Ramos (cell line): ENCODE measurements at regions not wholly inside any gene's neighbourhood (a gene's known extent, or its start where the extent isn't known, plus 50 kb on each side); places are given as distances from the start of the nearest gene placed in this dataset.
"Not testable (repeated sequence)": the region's sequence is repeated elsewhere in the genome, so short reads cannot be mapped to it uniquely, and the experiment has no call there.

Experiments
- in situ Hi-C: fragments of 300-500 bp; cut with MboI; formaldehyde crosslinking; loops from one replicate; pipeline ENCODE4 v1.14.3; 2022; ENCODE audit warnings: low sequenced_read_pairs; ENCODE audit not compliant: unreplicated experiment

DNA sequence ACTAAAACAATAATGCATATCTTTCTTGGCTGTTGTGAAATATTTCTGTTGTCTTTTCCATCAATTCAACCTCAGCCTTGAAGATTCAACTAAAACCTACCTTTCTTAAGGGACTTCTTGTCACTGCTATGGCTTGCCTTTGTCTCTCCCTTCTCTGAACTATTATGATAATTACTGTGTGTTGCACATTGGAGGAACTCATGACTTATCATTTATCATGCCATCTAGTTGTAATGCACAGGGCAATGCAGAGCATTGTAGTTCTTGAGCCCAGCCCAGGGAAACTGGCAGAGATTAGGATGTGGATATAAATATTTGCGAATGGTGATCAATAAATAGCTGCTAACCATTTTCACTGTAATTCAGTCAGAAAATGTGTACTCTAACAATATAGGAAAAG is 427.1 kb upstream of the FRG2C start:
- in situ Hi-C loops = no loop called here

DNA sequence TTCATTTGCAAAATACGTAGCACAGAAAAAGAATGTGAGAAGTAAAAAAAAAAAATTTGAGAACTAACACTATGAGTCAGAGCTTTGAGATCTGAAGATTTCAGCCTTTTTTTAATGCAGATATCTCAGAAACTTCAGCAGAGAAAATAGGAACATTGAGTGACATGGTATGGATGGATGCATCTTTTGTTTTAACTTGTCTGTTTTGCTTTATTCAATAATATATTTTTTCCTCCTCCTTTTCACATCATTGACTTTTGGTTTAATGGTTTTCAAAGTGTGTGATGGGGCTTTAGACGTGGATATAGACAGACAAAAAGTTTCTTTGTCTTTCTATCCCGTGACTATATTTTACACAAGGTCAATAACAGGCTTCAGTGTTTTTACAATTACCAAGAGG is 426.7 kb upstream of the FRG2C start:
- in situ Hi-C loops = no loop called here

DNA sequence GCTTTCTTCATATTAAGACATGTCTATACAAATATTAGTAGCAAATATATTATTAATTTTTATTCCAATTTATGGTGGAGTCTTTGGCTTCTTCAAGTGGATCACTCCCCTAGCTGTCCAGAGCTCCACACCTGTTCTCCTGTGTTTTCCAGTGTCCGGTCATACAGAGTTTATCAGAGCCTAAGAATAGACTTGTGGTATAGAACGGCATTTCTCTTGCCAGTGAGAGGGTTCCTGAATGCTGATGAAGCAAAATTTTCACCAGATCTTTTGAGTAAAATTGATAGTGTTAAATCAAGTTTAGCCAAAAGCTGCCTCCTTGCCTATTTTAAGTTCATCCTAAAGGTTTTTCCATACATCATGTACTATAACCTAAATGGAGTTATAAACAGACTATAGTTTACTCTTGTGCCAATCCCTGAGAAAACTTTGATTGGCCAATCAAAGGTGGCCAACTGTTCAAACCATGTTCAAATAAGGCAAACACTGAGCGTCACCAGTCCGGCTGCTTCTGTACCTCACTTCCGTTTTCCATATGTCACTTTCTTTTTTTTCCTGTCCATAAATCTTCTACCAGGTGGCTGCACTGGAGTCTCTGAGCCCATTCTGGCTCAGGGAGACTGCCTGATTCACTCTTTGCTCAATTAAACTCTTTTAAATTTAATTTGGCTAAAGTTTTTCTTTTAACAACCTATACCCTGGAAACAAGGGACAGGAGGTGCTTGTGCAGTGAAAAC is 422.7 kb upstream of the FRG2C start:
- in situ Hi-C loops = not testable (repeated sequence)

DNA sequence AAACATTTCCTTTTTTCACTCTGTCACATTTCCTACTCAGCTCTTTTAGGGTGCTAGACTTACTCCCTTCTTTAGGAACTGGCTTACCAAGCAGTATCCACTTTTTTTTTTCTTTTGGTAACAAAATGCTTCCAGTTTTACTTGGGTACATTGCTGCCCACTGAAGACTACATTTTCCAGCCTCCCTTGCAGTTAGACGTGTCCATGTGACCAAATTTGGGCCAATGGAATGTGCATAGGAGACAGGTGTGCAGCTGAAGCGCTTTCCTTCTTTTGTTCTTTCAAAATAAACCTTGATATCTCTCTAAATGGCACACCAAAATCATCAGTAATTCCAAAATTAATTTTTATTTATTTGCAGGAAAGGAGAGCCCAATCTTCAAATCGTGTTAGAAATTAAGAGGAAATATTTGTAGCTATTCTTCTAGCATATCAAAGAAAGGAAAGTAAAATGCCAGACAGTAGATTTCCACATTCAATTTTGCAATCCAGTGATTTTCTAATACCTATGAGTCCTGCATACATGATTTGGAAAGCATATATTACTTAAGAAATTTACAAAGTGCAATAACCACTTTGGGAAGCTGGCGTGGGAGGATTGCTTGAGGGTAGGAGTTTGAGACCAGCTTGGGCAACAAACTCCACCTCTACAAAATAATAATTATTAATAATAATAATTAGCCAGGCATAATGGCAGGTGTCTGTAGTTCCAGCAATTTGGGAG is 422.0 kb upstream of the FRG2C start:
- in situ Hi-C loops = no loop called here

DNA sequence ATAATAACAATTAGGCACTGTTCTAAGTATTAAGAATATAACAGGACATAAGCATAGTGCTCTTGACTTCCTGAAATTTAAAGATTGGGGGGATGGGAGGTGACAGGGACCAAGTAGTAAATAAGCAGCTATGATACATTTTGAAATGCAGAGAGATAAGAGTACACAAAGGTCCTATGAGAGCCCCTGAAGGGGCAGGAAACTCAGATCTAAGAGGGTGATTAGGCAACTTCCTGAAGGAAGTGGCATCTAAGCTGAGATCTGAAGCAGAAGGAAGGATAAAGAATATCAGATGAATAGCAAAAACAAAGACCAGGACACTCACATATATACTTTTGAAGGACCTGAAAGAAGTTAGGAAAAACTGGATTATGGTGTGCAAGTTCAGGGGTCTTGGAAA is 415.2 kb upstream of the FRG2C start:
- in situ Hi-C loops = no loop called here

DNA sequence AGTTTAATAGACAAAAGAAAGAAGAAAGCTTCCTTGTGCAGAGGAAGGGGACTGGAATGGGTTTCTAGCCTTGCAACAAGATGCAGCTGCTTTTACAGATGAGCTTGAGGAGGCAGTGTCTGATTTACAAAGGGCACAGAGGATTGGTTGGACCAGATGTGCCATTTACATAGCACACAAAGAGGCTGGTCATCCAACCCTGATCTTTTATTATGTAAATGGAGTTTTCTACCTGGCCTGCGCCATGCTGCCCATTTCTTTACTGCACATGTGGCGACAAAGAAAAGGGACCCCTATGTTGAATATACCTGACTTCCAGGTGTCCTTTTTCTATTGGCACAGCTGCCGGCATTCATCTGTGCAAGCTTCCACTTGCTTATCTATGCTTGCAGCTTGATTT is 409.4 kb upstream of the FRG2C start:
- in situ Hi-C loops = no loop called here

DNA sequence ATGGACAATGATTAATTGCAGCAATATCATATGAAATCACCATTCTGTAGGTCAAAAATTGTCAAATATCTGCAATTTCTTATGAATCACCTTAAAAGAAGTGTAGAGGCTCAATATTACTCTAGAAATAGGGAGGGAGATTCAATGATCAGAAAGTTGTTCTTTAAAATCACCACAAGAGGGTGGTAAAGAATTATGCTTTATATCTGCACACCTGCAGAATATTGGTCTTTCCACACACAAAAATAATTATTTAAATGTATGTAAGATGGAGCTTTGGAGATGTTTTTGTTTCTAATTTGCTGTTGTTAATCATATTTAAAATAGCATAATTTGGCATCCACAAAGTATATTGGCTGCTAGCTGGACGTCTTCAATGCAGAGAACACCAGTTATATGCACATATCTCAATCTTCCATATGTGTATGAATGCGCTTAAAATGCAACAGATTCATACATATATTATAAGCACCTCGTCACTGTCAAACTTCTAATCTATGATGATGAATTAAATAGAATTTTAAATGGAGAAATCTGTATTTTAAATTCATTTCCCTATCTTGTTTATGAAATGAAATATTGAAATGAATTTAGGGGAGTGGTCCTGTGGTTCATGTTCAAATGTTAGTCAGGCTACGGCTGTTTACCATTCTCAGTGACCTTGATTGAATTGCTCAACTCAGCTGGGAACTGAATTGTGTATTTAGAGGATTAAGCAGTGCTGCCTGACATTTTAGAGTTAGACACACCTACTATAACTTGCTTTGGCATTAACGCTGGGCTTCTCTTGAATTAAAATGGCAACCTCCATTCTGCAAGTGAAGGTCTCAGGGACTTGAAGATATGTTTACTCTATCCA is 405.1 kb upstream of the FRG2C start:
- in situ Hi-C loops = not testable (repeated sequence)

DNA sequence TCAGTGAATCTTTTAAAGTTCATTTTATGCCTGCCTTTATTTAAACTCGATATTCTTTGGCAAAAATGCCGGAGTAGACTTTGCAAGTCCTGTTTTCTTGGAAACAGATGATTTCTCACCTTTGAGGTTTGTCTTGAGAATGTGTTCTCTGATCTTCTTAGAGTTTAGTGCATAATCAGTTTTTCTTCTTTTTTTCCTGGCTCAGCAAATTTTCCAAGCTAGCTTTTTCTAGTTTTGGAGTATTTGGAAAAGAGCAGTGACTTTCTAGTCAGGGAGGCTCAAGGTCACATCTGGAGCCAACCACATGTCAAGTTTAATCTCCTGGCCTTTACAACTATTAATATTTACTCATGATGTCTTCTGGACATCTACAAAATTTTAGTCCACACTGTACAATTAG is 403.2 kb upstream of the FRG2C start:
- in situ Hi-C loops = not testable (repeated sequence)

DNA sequence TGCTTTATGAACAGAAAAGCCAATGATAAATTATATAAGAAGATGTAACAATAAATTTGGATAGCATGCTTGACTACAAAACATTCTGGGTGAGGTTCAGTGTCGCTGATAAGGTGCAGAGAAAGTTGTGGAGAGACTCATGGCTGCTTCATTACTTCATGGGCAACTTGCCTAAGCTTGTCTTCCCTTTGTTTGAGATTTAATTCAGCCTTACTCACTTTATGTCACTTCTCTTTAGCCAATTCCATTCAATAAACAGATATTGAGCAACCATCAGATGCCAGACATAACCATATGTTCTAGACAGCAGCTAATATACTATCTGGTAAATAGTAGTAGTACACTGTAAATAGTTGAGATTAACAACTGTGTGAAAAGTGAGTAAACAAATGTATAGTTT is 401.5 kb upstream of the FRG2C start:
- in situ Hi-C loops = no loop called here

DNA sequence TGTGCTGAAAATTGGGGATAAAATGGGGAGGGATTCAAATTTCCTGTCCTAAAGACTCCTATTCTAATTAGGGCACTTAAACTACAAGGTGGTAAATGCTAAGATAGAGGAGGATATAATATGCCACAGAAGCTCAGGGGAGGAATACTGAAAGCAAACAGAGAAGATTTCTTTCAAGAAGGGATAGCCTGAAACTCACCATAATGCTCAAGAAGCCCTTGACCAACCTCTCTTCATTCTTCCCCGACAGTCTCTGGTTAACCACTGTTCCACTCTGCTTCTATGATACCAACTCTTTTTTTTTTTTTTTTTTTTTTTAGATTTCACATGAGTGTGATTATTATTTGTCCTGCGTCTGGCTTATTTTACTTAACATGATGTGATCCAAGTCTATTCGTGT is 398.2 kb upstream of the FRG2C start:
- in situ Hi-C loops = no loop called here

DNA sequence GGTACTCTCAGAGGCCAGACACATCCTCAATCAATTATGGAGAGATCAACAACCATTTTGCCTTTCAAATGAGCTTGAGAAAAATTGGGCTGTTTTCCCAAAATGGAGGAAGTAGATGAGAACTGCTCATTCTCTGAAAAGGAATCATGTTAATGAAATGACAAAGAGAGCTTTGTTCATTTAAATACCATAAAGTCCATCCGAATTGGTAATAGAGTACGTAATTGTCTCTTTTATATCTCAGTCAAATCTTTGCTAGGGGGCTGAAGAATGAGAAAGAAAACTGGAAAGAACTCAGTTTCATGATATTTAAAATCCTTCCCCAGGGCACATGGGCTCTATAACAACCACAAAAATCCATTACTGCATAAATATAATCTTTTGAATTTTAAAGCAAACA is 395.6 kb upstream of the FRG2C start:
- in situ Hi-C loops = not testable (repeated sequence)

DNA sequence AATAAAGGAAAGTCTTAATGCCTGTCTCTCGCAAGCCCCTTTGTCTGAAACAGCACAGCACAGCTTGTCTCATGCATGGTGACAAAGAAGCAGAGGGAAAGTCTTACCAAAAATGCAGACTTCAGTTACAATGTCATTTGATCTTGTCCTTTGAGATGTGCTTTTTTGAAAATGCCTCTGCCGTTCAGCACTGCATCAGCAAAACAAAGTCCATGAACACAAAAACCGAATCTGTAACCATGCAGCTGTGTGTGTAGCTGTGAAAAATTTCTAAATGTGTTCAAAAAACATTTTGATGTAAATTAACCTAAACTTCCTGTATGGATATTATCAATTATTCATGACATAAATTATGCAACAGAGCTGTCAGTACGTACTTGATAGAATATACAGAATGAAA is 391.9 kb upstream of the FRG2C start:
- in situ Hi-C loops = not testable (repeated sequence)

DNA sequence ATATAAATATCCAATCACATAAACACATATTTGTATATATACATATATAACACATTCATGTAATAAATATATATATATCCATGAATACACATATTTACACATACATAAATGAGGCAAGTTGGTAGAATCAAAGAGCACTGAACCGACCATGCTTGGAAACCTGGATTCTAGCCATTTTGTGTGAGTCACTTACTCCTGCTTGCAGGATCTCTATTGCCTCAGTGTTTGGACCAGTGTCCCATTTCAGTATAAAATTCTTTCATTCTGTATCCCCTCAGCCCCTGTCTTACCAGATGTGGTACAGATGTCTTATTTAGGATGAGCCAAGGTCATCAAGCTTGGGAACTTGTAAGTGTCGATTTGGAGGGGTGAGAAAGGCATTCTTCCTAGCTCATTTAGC is 391.4 kb upstream of the FRG2C start:
- in situ Hi-C loops = no loop called here

DNA sequence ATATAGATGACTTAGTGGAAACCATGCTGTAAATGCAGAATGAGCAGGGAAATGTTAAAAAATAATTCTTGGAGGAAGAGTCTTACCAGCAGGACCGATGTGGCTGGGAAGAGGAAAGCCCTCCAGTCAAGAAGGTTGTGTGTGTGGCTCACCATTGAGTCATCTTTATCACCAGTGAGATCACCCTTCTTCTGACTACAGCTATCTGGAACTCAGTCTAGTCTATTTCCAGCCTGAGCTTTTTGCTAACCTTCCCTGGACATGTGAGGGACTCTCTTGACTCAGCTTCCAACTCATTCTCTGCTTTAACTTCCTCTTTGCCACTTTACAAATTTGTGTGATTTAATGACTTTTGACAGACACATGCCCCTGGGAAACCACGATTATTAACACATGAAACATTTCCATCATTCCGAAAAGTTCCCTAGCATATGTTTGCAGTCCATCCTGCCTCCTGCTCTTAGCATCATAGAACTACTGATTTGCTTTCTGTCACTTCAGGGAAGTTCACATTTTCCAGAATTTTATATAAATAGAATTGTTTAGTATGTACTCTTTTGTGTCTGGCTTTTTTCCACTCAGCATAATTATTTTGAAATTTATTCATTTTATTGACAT is 378.5 kb upstream of the FRG2C start:
- in situ Hi-C loops = not testable (repeated sequence)

DNA sequence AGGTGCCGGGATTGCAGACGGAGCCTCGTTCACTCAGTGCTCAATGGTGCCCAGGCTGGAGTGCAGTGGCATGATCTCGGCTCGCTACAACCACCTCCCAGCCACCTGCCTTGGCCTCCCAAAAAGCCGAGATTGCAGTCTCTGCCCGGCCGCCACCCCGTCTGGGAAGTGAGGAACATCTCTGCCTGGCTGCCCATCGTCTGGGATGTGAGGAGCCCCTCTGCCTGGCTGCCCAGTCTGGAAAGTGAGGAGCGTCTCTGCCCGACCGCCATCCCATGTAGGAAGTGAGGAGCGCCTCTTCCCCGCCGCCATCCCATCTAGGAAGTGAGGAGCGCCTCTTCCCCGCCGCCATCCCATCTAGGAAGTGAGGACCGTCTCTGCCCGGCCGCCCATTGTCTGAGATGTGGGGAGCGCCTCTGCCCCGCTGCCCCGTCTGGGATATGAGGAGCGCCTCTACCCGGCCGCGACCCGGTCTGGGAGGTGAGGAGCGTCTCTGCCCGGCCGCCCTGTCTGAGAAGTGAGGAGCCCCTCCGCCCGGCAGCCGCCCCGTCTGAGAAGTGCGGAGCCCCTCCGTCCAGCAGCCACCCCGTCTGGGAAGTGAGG is 375.1 kb upstream of the FRG2C start:
- in situ Hi-C loops = not testable (repeated sequence)

DNA sequence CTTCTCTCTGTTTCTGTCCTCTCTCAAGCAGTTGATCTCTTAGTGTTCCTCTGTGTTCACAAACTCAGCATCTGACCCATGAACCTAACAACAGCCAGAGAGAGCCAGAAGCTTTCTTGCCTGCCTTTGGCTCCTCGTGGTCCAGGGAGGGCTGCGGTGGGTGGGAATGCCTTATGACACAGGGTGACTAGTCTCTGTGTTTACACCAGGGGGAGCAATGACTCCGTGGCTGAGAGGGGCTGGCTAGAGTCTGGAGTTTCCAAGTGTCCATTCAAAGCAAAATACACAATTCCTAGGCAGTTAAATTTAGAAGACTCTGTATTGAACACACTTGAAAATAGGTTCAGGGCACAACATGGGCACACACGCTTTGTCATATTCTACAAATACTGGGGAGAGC is 370.0 kb upstream of the FRG2C start:
- in situ Hi-C loops = no loop called here

DNA sequence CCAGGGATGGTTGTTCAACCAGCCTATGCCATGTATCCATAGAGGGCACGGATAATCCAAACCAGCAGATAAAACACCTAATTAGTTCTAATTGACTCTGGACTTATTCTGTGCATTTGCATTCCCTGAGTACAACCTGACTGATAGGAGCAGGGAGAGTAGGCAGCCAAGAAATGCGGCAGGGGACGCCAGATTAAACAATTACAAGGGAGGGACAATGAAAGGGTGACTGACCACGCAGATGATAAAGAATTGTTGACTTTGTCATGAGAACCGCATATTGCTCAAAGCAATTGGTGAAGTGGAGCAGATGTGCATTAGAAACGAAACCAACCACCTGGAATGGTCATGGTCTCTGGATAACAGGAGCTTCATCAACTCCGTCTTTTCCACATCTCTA is 369.1 kb upstream of the FRG2C start:
- in situ Hi-C loops = no loop called here

DNA sequence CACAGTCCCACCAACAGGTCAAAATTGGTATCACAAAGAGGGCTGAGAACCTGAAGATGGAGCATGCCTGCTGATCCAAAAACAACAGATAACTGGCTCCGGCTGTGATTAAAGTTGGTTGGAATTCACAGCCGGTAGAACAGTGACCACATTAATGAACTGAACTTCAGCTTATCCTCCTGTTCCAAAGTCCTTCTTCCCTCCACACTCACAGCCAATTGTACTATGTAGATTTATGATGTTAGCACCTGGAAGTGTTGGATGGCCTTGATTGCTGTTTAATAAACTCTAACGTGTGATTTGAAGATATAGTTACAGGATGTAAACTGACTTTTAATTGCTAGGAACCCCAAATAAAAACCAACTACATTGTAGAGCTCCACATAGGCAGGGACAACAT is 367.3 kb upstream of the FRG2C start:
- in situ Hi-C loops = no loop called here

DNA sequence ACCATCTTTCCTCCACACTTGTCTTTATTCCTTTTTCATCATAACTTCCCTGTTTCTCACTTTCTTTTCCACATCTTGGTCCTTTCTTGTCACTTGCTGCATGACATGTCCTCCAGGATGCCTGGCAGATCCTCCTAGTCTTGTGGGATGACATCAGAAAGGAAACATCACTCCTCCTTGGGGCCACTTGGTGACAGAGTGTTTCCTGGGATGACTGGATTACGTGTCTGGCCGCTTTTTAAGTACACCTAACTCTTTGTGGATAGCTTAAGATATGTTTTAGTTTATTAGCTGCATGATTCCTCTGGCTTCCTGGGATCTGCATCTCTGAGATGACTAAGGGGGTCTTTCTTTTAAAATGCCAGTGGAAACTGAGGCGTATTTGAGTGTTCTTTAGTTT is 363.5 kb upstream of the FRG2C start:
- in situ Hi-C loops = no loop called here

DNA sequence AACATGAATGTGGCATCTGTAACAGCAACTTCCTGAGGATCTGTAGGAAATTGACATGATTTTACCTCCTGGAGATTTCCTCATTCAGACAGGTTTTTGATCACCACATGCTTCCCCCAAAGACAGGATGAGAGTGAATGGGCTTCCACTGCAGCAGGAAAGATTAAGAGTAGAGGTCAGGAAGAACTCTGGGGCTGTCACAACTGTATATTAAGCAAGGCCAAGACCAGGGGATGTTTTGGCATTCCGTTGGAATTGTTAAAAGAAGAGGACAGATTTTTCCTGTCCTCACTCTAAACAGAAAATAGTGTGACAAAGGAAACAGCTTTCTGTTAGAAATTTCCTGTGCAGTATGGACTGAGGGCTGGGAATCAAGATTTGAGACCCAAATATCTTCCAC is 363.1 kb upstream of the FRG2C start:
- in situ Hi-C loops = not testable (repeated sequence)
